Caco-2 (cell line): ENCODE measurements at regions not wholly inside any gene's neighbourhood (a gene's known extent, or its start where the extent isn't known, plus 50 kb on each side); places are given as distances from the start of the nearest gene placed in this dataset.
"Not testable (repeated sequence)": the region's sequence is repeated elsewhere in the genome, so short reads cannot be mapped to it uniquely, and the experiment has no call there.

Source experiments
- BruUV-seq: library from RNA; stranded (reverse); fragments of 400-500 nt; replicated peaks from 2 replicates; lab custom pipeline; 2021; lab: Mats Ljungman, UMichigan
- CTCF ChIA-PET: fragments of 300-600 bp; sonication (Branson Sonifier 250); formaldehyde crosslinking; loops from one replicate; lab custom pipeline; 2022; ENCODE audit warnings: antibody characterized with exemption; lab: Charles Lee
- POLR2A ChIA-PET: fragments of 300-600 bp; sonication (Branson Sonifier 250); formaldehyde crosslinking; loops from one replicate; lab custom pipeline; 2022; ENCODE audit warnings: antibody characterized with exemption; lab: Charles Lee
- DNase-seq, 2 experiments: peaks; one replicate each; pipeline versions ENCODE4 v3.0.0 to v3.0.0-alpha.2; 2020 to 2022
- H3K27me3 ChIP-seq: replicated peaks from 2 replicates; pipeline ENCODE4 v1.6.0; 2011; ENCODE audit warnings: low read length; ENCODE audit not compliant: control insufficient read depth, insufficient read depth
- H3K36me3 ChIP-seq: 2 replicates; pipeline ENCODE4 v1.5.1; 2011; ENCODE audit warnings: low read length; ENCODE audit not compliant: control insufficient read depth, insufficient read depth
- H3K4me1 ChIP-seq: fragments of 250-450 bp; sonication (Bioruptor Pico); 2 replicates; pipeline ENCODE4 v1.5.1; 2020; ENCODE audit warnings: mild to moderate bottlenecking
- H3K4me3 ChIP-seq: 2 replicates; pipeline ENCODE4 v1.5.1; 2011; ENCODE audit warnings: low read depth, mild to moderate bottlenecking, control low read depth, low read length
- H3K9me3 ChIP-seq: fragments of 250-450 bp; sonication (Bioruptor Pico); 2 replicates; pipeline ENCODE4 v1.5.1; 2020; ENCODE audit warnings: mild to moderate bottlenecking, moderate library complexity
- H3K27ac Mint-ChIP-seq: one replicate; pipeline ENCODE4 v1.8.0; 2022; ENCODE audit warnings: mixed read lengths; ENCODE audit not compliant: unreplicated experiment
- H3K27me3 Mint-ChIP-seq: one replicate; pipeline ENCODE4 v1.8.0; 2022; ENCODE audit warnings: mixed read lengths; ENCODE audit not compliant: insufficient read depth, unreplicated experiment
- H3K36me3 Mint-ChIP-seq: one replicate; pipeline ENCODE4 v1.8.0; 2022; ENCODE audit warnings: mild to moderate bottlenecking, mixed read lengths; ENCODE audit not compliant: insufficient read depth, unreplicated experiment
- H3K4me1 Mint-ChIP-seq: one replicate; pipeline ENCODE4 v1.8.0; 2022; ENCODE audit warnings: low read depth, mixed read lengths; ENCODE audit not compliant: unreplicated experiment
- H3K4me3 Mint-ChIP-seq: one replicate; pipeline ENCODE4 v1.8.0; 2022; ENCODE audit warnings: mild to moderate bottlenecking, moderate library complexity, mixed read lengths; ENCODE audit not compliant: unreplicated experiment
- H3K9me3 Mint-ChIP-seq: one replicate; pipeline ENCODE4 v1.8.0; 2022; ENCODE audit warnings: mixed read lengths; ENCODE audit not compliant: unreplicated experiment
- CTCF ChIP-seq, 2 experiments: fragments of 200-600 bp in 1 of 2; IDR thresholded peaks; 1 replicate in 1 of 2; 2 replicates in 1 of 2; pipeline versions ENCODE4 v1.5.1 to v1.8.0; 2011 to 2022; ENCODE audit warnings: antibody characterized with exemption in 1 of 2, control low read depth in 1 of 2, inconsistent platforms in 1 of 2, low read depth in 1 of 2, low read length in 1 of 2, mild to moderate bottlenecking in 1 of 2, moderate library complexity in 1 of 2; ENCODE audit not compliant: insufficient read depth in 1 of 2, severe bottlenecking in 1 of 2, unreplicated experiment in 1 of 2
- intact Hi-C: fragments of 100-400 bp; cut with micrococcal nuclease; formaldehyde crosslinking; loops from one replicate; pipeline ENCODE4 v1.10.0; 2022; ENCODE audit not compliant: unreplicated experiment

DNA sequence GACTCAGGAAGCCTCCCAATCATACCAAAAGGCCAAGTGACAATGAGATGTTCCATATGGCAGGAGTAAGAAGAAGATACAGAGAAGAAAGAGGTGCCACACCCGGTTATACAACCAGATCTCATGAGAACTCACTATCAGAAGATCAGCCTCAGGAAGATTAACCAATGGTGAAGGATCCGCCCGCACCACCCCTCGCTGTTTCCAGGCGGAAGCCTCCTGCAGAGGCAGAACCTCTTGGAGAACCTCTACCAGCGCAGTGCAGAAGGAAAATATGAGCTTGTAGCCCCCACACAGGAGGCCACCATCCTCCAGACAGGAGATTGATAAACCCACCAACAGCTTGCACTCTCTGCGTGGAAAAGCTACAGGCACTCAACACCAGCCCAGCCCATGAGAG, 245.1 kb downstream of the POTED start:
- intact Hi-C loops = no loop called here

DNA sequence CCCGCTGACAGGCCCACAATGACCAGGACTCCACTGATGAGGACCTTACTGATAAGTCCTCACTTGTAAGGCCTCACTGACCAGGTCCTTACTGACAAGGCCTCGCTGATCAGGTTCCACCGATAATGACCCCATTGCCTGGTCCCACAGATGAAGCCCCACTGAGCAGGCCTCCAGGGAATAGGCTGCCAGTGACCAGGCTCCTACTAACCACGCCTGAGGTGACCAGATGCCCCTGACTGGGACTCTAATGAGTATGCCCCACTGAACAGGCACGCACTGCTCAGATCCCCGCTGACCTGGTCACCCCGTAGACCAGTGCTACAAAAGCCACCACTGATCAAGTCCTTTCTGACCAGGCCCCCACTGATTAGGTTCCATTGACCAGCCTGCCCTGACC, 241.2 kb downstream of the POTED start:
- POLR2A ChIA-PET, H3K4me1 ChIP-seq, BruUV-seq, H3K27me3 ChIP-seq, DNase-seq, CTCF ChIA-PET, H3K4me3 Mint-ChIP-seq, H3K4me1 Mint-ChIP-seq, H3K9me3 ChIP-seq, H3K27me3 Mint-ChIP-seq, intact Hi-C loops, H3K4me3 ChIP-seq, H3K9me3 Mint-ChIP-seq, H3K36me3 Mint-ChIP-seq, H3K36me3 ChIP-seq: not testable (repeated sequence)
- peak overlapping the region; percentile 20 for H3K27ac Mint-ChIP-seq

More for the DNA sequence above, 245.1 kb downstream of the POTED start:
- ChIA-PET CTCF (no interaction called here), POLR2A (no interaction called here)
- H3K4me1 Mint-ChIP-seq = no peaks in the 10 kb centered on the region
- H3K9me3 Mint-ChIP-seq = no peaks in the 10 kb centered on the region
- BruUV-seq = no TSS peak
- TF ChIP-seq CTCF (IDR thresholded peaks at IDR 0.05; ENCODE audit: insufficient read depth in 1 of 2, low read depth in 1 of 2, low read length in 1 of 2, severe bottlenecking in 1 of 2, unreplicated experiment in 1 of 2) = no peak
- Histone ChIP-seq H3K9me3 (no peaks in the 10 kb centered on the region), H3K27me3 (no peaks in the 10 kb centered on the region), H3K4me3 (no peak overlapping the region), H3K4me1 (no peaks in the 10 kb centered on the region), H3K36me3 (no peaks in the 10 kb centered on the region)
- H3K27me3 Mint-ChIP-seq = no peaks in the 10 kb centered on the region
- DNase-seq = no peak
- no peak overlapping the region for H3K27ac Mint-ChIP-seq
- no peak overlapping the region for H3K4me3 Mint-ChIP-seq
- H3K36me3 Mint-ChIP-seq = no peaks in the 10 kb centered on the region

GRCh38 chr21:13849489-13849888, 239.9 kb downstream of the POTED start:
- H3K4me3 Mint-ChIP-seq, H3K36me3 Mint-ChIP-seq, H3K36me3 ChIP-seq, CTCF ChIA-PET, intact Hi-C loops, H3K4me1 ChIP-seq, H3K4me3 ChIP-seq, DNase-seq, H3K9me3 ChIP-seq, H3K27me3 Mint-ChIP-seq, POLR2A ChIA-PET, H3K27ac Mint-ChIP-seq, H3K27me3 ChIP-seq, BruUV-seq, H3K9me3 Mint-ChIP-seq, H3K4me1 Mint-ChIP-seq: not testable (repeated sequence)

DNA sequence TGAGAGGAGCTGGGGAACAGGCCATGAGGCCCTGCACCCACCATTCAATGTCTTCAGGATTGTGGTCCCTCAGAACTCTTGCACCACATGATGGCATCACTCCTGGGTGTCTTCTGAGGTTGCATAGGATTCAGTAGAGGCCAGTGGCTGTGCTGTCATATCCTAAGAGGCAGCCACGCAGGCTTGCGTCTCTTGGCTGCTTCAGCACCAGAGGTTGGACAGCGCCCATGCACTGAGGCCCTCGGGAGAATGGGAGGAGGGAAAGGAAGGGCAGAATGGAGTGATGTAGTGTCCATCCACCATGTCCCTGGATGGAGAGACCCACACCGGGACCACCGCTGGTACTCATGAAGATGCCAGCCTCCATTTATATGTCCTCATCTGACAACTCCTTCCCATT, 237.1 kb downstream of the POTED start:
- POLR2A ChIA-PET, intact Hi-C loops, H3K9me3 ChIP-seq, H3K27me3 ChIP-seq, H3K36me3 ChIP-seq, H3K27ac Mint-ChIP-seq, H3K4me3 Mint-ChIP-seq, H3K4me3 ChIP-seq, H3K4me1 ChIP-seq, H3K4me1 Mint-ChIP-seq, H3K9me3 Mint-ChIP-seq, H3K36me3 Mint-ChIP-seq, H3K27me3 Mint-ChIP-seq, BruUV-seq, CTCF ChIA-PET: not testable (repeated sequence)
- DNase-seq = peak; percentile 43 to 49

GRCh38 chr21:13844574-13844973, 235.0 kb downstream of the POTED start:
- H3K27ac Mint-ChIP-seq, H3K9me3 ChIP-seq, DNase-seq, POLR2A ChIA-PET, CTCF ChIA-PET, H3K4me1 Mint-ChIP-seq, H3K36me3 Mint-ChIP-seq, H3K27me3 ChIP-seq, H3K4me1 ChIP-seq, H3K4me3 Mint-ChIP-seq, H3K27me3 Mint-ChIP-seq, BruUV-seq, intact Hi-C loops, H3K4me3 ChIP-seq, H3K36me3 ChIP-seq, H3K9me3 Mint-ChIP-seq: not testable (repeated sequence)

GRCh38 chr21:13843081-13843480, 233.5 kb downstream of the POTED start:
- H3K4me1 Mint-ChIP-seq, H3K4me3 Mint-ChIP-seq, BruUV-seq, intact Hi-C loops, H3K36me3 ChIP-seq, H3K27ac Mint-ChIP-seq, H3K27me3 ChIP-seq, H3K4me3 ChIP-seq, H3K9me3 Mint-ChIP-seq, H3K4me1 ChIP-seq, H3K36me3 Mint-ChIP-seq, H3K9me3 ChIP-seq, CTCF ChIA-PET, H3K27me3 Mint-ChIP-seq, POLR2A ChIA-PET, DNase-seq: not testable (repeated sequence)
